ENCODE measurements at regions not wholly inside any gene's neighbourhood (a gene's known extent, or its start where the extent isn't known, plus 50 kb on each side); places are given as distances from the start of the nearest gene placed in this dataset.

DNA sequence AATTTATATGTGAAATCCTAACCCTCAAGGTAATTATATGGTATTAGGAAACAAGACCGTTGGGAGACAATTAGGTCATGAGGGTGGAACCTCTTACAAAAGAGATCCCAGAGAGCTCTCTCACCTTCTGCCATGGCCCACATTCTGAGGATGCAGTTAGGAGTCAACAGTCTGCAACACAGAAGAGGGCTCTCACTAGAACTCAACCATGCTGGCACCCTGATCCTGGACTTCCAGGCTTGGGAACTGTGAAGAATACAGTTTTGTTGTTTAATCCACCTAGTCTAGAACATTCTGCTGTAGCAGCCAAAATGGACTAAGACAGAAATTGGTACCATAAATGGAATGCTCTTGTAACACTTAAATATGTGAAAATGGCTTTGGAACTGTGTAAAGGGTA lies 278.8 kb upstream of the GALNTL6 start:
- no peaks in the 10 kb centered on the region for H3K27me3 ChIP-seq (ENCODE audit: control insufficient read depth, insufficient read depth, low read length, poor library complexity, severe bottlenecking)
- H3K27ac Mint-ChIP-seq = no peak overlapping the region
- H3K9me3 ChIP-seq (ENCODE audit: control insufficient read depth, low read length) = no peaks in the 10 kb centered on the region
- no peaks in the 10 kb centered on the region for H3K36me3 Mint-ChIP-seq (ENCODE audit: low read depth)
- no peaks in the 10 kb centered on the region for H3K9me3 Mint-ChIP-seq
- no peak overlapping the region for H3K4me3 ChIP-seq (ENCODE audit: low read length)
- TF ChIP-seq, protein P1, sequence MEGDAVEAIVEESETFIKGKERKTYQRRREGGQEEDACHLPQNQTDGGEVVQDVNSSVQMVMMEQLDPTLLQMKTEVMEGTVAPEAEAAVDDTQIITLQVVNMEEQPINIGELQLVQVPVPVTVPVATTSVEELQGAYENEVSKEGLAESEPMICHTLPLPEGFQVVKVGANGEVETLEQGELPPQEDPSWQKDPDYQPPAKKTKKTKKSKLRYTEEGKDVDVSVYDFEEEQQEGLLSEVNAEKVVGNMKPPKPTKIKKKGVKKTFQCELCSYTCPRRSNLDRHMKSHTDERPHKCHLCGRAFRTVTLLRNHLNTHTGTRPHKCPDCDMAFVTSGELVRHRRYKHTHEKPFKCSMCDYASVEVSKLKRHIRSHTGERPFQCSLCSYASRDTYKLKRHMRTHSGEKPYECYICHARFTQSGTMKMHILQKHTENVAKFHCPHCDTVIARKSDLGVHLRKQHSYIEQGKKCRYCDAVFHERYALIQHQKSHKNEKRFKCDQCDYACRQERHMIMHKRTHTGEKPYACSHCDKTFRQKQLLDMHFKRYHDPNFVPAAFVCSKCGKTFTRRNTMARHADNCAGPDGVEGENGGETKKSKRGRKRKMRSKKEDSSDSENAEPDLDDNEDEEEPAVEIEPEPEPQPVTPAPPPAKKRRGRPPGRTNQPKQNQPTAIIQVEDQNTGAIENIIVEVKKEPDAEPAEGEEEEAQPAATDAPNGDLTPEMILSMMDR (conservative IDR thresholded peaks at IDR 0.05) = no peak
- no peak overlapping the region for H3K27ac ChIP-seq (ENCODE audit: low read depth, low read length)
- no peaks in the 10 kb centered on the region for H3K27me3 Mint-ChIP-seq (ENCODE audit: insufficient read depth)
- H3K4me1 ChIP-seq (ENCODE audit: control insufficient read depth, insufficient read depth, low read length) = no peaks in the 10 kb centered on the region
- H3K36me3 ChIP-seq (ENCODE audit: control insufficient read depth, insufficient read depth, low read length) = no peaks in the 10 kb centered on the region
- DNase-seq = no peak
- 94% methylated on average over 1 of the region's 1 CpG; no CpG with 5 or more reads in 1 of the 2 experiments for WGBS, 2 experiments (ENCODE audit: insufficient coverage in 1 of 2, insufficient read length in 1 of 2)
- no peak overlapping the region for H3K9ac ChIP-seq (ENCODE audit: extremely low read depth, low read length, poor library complexity, severe bottlenecking)
- H3K4me3 Mint-ChIP-seq = no peak overlapping the region
- no peaks in the 10 kb centered on the region for H3K4me1 Mint-ChIP-seq

GRCh38 chr4:171532968-171533367 lies 280.2 kb upstream of the GALNTL6 start:
- WGBS, 2 experiments (ENCODE audit: insufficient coverage in 1 of 2, insufficient read length in 1 of 2) = 80 to 86% methylated on average over 2 of the region's 2 CpGs
- H3K27ac ChIP-seq (ENCODE audit: low read depth, low read length) = no peak overlapping the region
- H3K4me1 ChIP-seq (ENCODE audit: control insufficient read depth, insufficient read depth, low read length) = no peaks in the 10 kb centered on the region
- no peaks in the 10 kb centered on the region for H3K9me3 ChIP-seq (ENCODE audit: control insufficient read depth, low read length)
- H3K4me3 ChIP-seq (ENCODE audit: low read length) = no peak overlapping the region
- TF ChIP-seq, protein P1 (conservative IDR thresholded peaks at IDR 0.05) = no peak
- Mint-ChIP-seq H3K4me3 (no peak overlapping the region), H3K9me3 (no peaks in the 10 kb centered on the region), H3K4me1 (no peaks in the 10 kb centered on the region), H3K27ac (no peak overlapping the region), H3K36me3 (ENCODE audit: low read depth) (no peaks in the 10 kb centered on the region), H3K27me3 (ENCODE audit: insufficient read depth) (no peaks in the 10 kb centered on the region)
- no peak overlapping the region for H3K9ac ChIP-seq (ENCODE audit: extremely low read depth, low read length, poor library complexity, severe bottlenecking)
- no peak for DNase-seq
- H3K36me3 ChIP-seq (ENCODE audit: control insufficient read depth, insufficient read depth, low read length) = no peaks in the 10 kb centered on the region
- H3K27me3 ChIP-seq (ENCODE audit: control insufficient read depth, insufficient read depth, low read length, poor library complexity, severe bottlenecking) = no peaks in the 10 kb centered on the region

GRCh38 chr4:171524903-171525302 lies 288.3 kb upstream of the GALNTL6 start:
- no peaks in the 10 kb centered on the region for H3K27me3 Mint-ChIP-seq (ENCODE audit: insufficient read depth)
- Histone ChIP-seq H3K27me3 (ENCODE audit: control insufficient read depth, insufficient read depth, low read length, poor library complexity, severe bottlenecking) (no peaks in the 10 kb centered on the region), H3K4me3 (ENCODE audit: low read length) (no peak overlapping the region), H3K9ac (ENCODE audit: extremely low read depth, low read length, poor library complexity, severe bottlenecking) (no peak overlapping the region), H3K9me3 (ENCODE audit: control insufficient read depth, low read length) (no peaks in the 10 kb centered on the region), H3K36me3 (ENCODE audit: control insufficient read depth, insufficient read depth, low read length) (no peaks in the 10 kb centered on the region), H3K4me1 (ENCODE audit: control insufficient read depth, insufficient read depth, low read length) (no peaks in the 10 kb centered on the region), H3K27ac (ENCODE audit: low read depth, low read length) (no peak overlapping the region)
- H3K9me3 Mint-ChIP-seq = no peaks in the 10 kb centered on the region
- H3K36me3 Mint-ChIP-seq (ENCODE audit: low read depth) = no peaks in the 10 kb centered on the region
- peaks cover 9% of the 10 kb centered on the region for H3K4me1 Mint-ChIP-seq
- H3K27ac Mint-ChIP-seq = no peak overlapping the region
- no peak overlapping the region for H3K4me3 Mint-ChIP-seq
- 39 to 75% methylated on average over 3 to 5 of the region's 5 CpGs for WGBS, 2 experiments (ENCODE audit: insufficient coverage in 1 of 2, insufficient read length in 1 of 2)
- TF ChIP-seq, protein P1 (conservative IDR thresholded peaks at IDR 0.05) = no peak
- DNase-seq = no peak
